Erythroblast (primary cell): ENCODE measurements at regions not wholly inside any gene's neighbourhood (a gene's known extent, or its start where the extent isn't known, plus 50 kb on each side); places are given as distances from the start of the nearest gene placed in this dataset.

ENCODE experiments used
- GATA1 ChIP-seq: IDR thresholded peaks from 2 replicates; pipeline ENCODE4 v1.6.1; 2011; ENCODE audit warnings: low read depth, mild to moderate bottlenecking, control low read depth, low read length, moderate library complexity
- POLR2A ChIP-seq: IDR thresholded peaks from 2 replicates; pipeline ENCODE4 v1.6.1; 2011; ENCODE audit warnings: mild to moderate bottlenecking, low read length

- TF ChIP-seq POLR2A: no peak
- TF ChIP-seq GATA1: no peak
These were observed 110.5 kb downstream of the ZFP36L2 start for GRCh38 chr2:43115881-43116280.
